ENCODE measurements at regions not wholly inside any gene's neighbourhood (a gene's known extent, or its start where the extent isn't known, plus 50 kb on each side); places are given as distances from the start of the nearest gene placed in this dataset.
"Not testable (repeated sequence)": the region's sequence is repeated elsewhere in the genome, so short reads cannot be mapped to it uniquely, and the experiment has no call there.

GRCh38 chr11:71091506-71092265, 160.7 kb downstream of the SHANK2 start:
- Histone ChIP-seq H3K4me1 (no peaks in the 10 kb centered on the region), H3K27ac (no peak overlapping the region), H3K4me3 (no peak overlapping the region), H3K36me3 (no peaks in the 10 kb centered on the region), H3K9me3 (no peaks in the 10 kb centered on the region), H3K27me3 (no peaks in the 10 kb centered on the region)
- WGBS, 2 donors: 81 to 90% methylated on average over 9 to 10 of the region's 11 CpGs
- TF ChIP-seq CTCF (IDR thresholded peaks at IDR 0.05): no peak
- no peak for TF ChIP-seq POLR2A (IDR thresholded peaks at IDR 0.05)
- no peak for DNase-seq
- intact Hi-C loops (cut with DNase I): no loop called here

- Histone ChIP-seq H3K27me3 (no peaks in the 10 kb centered on the region), H3K4me3 (no peak overlapping the region), H3K9me3 (no peaks in the 10 kb centered on the region), H3K27ac (no peak overlapping the region), H3K36me3 (no peaks in the 10 kb centered on the region), H3K4me1 (no peaks in the 10 kb centered on the region)
- TF ChIP-seq CTCF (IDR thresholded peaks at IDR 0.05): no peak
- no peak for TF ChIP-seq POLR2A (IDR thresholded peaks at IDR 0.05)
- WGBS, 2 donors: 86 to 87% methylated on average over 8 to 11 of the region's 11 CpGs
- intact Hi-C loops (cut with DNase I): no loop called here
- no peak for DNase-seq
Measured at GRCh38 chr11:71089571-71089970, 162.8 kb downstream of the SHANK2 start.

- H3K4me3 ChIP-seq; H3K27ac ChIP-seq; H3K4me1 ChIP-seq; H3K27me3 ChIP-seq; H3K9me3 ChIP-seq; H3K36me3 ChIP-seq; DNase-seq; intact Hi-C loops (cut with DNase I): not testable (repeated sequence)
- WGBS, 2 donors: 75 to 85% methylated on average over 3 to 13 of the region's 20 CpGs
Measured at GRCh38 chr11:71088314-71089215, 163.8 kb downstream of the SHANK2 start.

- Histone ChIP-seq H3K36me3 (no peaks in the 10 kb centered on the region), H3K27ac (no peak overlapping the region), H3K4me3 (no peak overlapping the region), H3K9me3 (no peaks in the 10 kb centered on the region), H3K27me3 (peaks cover 0 to 4% (median 0%) of the 10 kb centered on the region in 4 donors), H3K4me1 (no peaks in the 10 kb centered on the region)
- intact Hi-C loops (cut with DNase I): no loop called here
- no peak for DNase-seq
- 49 to 59% methylated on average over 6 to 9 of the region's 14 CpGs for WGBS, 2 donors
- peak in 3 of 6 experiments; percentile 13 to 49 (median 25) for TF ChIP-seq CTCF (IDR thresholded peaks at IDR 0.05)
- no peak for TF ChIP-seq POLR2A (IDR thresholded peaks at IDR 0.05)
Measured at GRCh38 chr11:71086687-71087258, 165.6 kb downstream of the SHANK2 start.

GRCh38 chr11:71084306-71085012, 167.9 kb downstream of the SHANK2 start:
- Histone ChIP-seq H3K27me3 (peaks cover 0 to 8% (median 0%) of the 10 kb centered on the region in 4 donors), H3K4me3 (no peak overlapping the region), H3K36me3 (no peaks in the 10 kb centered on the region), H3K4me1 (no peaks in the 10 kb centered on the region), H3K27ac (no peak overlapping the region), H3K9me3 (no peaks in the 10 kb centered on the region)
- no peak for DNase-seq
- no peak for TF ChIP-seq CTCF (IDR thresholded peaks at IDR 0.05)
- no peak for TF ChIP-seq POLR2A (IDR thresholded peaks at IDR 0.05)
- intact Hi-C loops (cut with DNase I): no loop called here
- WGBS, 2 donors: 85 to 94% methylated on average over 5 to 6 of the region's 9 CpGs
